ENCODE measurements at regions not wholly inside any gene's neighbourhood (a gene's known extent, or its start where the extent isn't known, plus 50 kb on each side); places are given as distances from the start of the nearest gene placed in this dataset.
"Not testable (repeated sequence)": the region's sequence is repeated elsewhere in the genome, so short reads cannot be mapped to it uniquely, and the experiment has no call there.

- no peaks in the 10 kb centered on the region for H3K27me3 ChIP-seq (ENCODE audit: control insufficient read depth in 2 of 2, insufficient read depth in 1 of 2, low read length in 1 of 2)
- 92% methylated on average over 3 of the region's 3 CpGs for WGBS
- H3K4me3 ChIP-seq (ENCODE audit: low read length in 2 of 2): no peak overlapping the region
- H3K4me1 ChIP-seq (ENCODE audit: control insufficient read depth in 2 of 2, insufficient read depth in 2 of 2, low read length in 2 of 2): no peaks in the 10 kb centered on the region
- no peaks in the 10 kb centered on the region for H3K9me3 ChIP-seq (ENCODE audit: control insufficient read depth in 2 of 2, insufficient read depth in 1 of 2, low read length in 1 of 2)
- no peak for DNase-seq (ENCODE audit: low read depth in 6 of 9, low spot score in 9 of 9)
- no peak overlapping the region for H3K27ac ChIP-seq (ENCODE audit: low read depth in 1 of 2, low read length in 1 of 2)
- no peaks in the 10 kb centered on the region for H3K36me3 ChIP-seq (ENCODE audit: control insufficient read depth in 2 of 2, insufficient read depth in 2 of 2, low read length in 1 of 2)
Observed at GRCh38 chr13:59016250-59016649, 1147.5 kb downstream of the DIAPH3 start.

DNA sequence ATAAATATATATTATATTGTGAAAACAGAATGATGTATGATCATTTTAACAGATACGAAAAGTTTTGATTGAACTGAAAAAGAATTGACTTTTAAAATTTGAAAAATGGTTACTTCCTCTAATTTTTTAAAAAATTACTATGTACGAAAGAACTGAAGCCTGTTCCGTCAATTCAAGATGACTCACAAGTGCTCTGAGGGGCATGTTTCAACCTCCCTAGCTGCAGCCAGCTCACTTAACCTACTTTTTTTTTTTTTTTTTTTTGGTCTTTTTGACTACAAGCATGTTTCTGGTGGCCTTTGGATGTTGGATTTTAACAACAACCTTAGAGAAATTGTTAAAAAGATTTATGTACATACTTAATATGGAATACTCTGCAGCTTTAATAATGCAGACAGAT lies 1139.3 kb downstream of the DIAPH3 start:
- H3K36me3 ChIP-seq (ENCODE audit: control insufficient read depth in 2 of 2, insufficient read depth in 2 of 2, low read length in 1 of 2): no peaks in the 10 kb centered on the region
- WGBS: 94% methylated on average over 3 of the region's 3 CpGs
- DNase-seq (ENCODE audit: low read depth in 6 of 9, low spot score in 9 of 9): no peak
- H3K27ac ChIP-seq (ENCODE audit: low read depth in 1 of 2, low read length in 1 of 2): no peak overlapping the region
- no peaks in the 10 kb centered on the region for H3K27me3 ChIP-seq (ENCODE audit: control insufficient read depth in 2 of 2, insufficient read depth in 1 of 2, low read length in 1 of 2)
- no peaks in the 10 kb centered on the region for H3K9me3 ChIP-seq (ENCODE audit: control insufficient read depth in 2 of 2, insufficient read depth in 1 of 2, low read length in 1 of 2)
- H3K4me3 ChIP-seq (ENCODE audit: low read length in 2 of 2): no peak overlapping the region
- H3K4me1 ChIP-seq (ENCODE audit: control insufficient read depth in 2 of 2, insufficient read depth in 2 of 2, low read length in 2 of 2): no peaks in the 10 kb centered on the region

GRCh38 chr13:59034198-59034597 lies 1129.5 kb downstream of the DIAPH3 start:
- no peak for DNase-seq (ENCODE audit: low read depth in 6 of 9, low spot score in 9 of 9)
- no peaks in the 10 kb centered on the region for H3K36me3 ChIP-seq (ENCODE audit: control insufficient read depth in 2 of 2, insufficient read depth in 2 of 2, low read length in 1 of 2)
- WGBS: 96% methylated on average over 2 of the region's 2 CpGs

DNA sequence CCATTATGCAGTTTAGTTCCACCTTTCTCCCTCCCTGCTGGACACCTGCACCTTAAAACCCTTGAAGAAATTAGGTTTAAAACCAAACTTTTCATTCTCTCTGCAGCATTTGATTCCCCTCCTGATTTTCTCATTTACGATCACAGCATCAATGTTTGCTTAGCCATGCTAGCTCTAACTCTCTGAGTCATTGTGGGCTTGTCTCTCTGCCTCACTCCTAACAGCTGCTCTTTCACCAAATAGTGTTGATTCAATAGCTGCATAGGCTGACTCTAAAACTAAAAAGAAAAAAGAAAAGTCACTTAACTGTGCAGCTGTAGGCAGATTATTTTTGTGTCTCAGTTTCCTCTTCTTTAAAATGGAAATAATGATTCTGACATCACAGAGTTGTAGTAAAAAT lies 1124.9 kb downstream of the DIAPH3 start:
- no peaks in the 10 kb centered on the region for H3K36me3 ChIP-seq (ENCODE audit: control insufficient read depth in 2 of 2, insufficient read depth in 2 of 2, low read length in 1 of 2)
- no peak overlapping the region for H3K4me3 ChIP-seq (ENCODE audit: low read length in 2 of 2)
- H3K9me3 ChIP-seq (ENCODE audit: control insufficient read depth in 2 of 2, insufficient read depth in 1 of 2, low read length in 1 of 2): no peaks in the 10 kb centered on the region
- no peak for DNase-seq (ENCODE audit: low read depth in 6 of 9, low spot score in 9 of 9)
- WGBS: 95% methylated on average over 1 of the region's 1 CpG
- H3K27ac ChIP-seq (ENCODE audit: low read depth in 1 of 2, low read length in 1 of 2): no peak overlapping the region
- no peaks in the 10 kb centered on the region for H3K27me3 ChIP-seq (ENCODE audit: control insufficient read depth in 2 of 2, insufficient read depth in 1 of 2, low read length in 1 of 2)
- no peaks in the 10 kb centered on the region for H3K4me1 ChIP-seq (ENCODE audit: control insufficient read depth in 2 of 2, insufficient read depth in 2 of 2, low read length in 2 of 2)

More at GRCh38 chr13:59034198-59034597, 1129.5 kb downstream of the DIAPH3 start:
- H3K27ac ChIP-seq (ENCODE audit: low read depth in 1 of 2, low read length in 1 of 2): no peak overlapping the region
- H3K9me3 ChIP-seq (ENCODE audit: control insufficient read depth in 2 of 2, insufficient read depth in 1 of 2, low read length in 1 of 2): no peaks in the 10 kb centered on the region
- no peaks in the 10 kb centered on the region for H3K27me3 ChIP-seq (ENCODE audit: control insufficient read depth in 2 of 2, insufficient read depth in 1 of 2, low read length in 1 of 2)
- H3K4me3 ChIP-seq (ENCODE audit: low read length in 2 of 2): no peak overlapping the region
- H3K4me1 ChIP-seq (ENCODE audit: control insufficient read depth in 2 of 2, insufficient read depth in 2 of 2, low read length in 2 of 2): no peaks in the 10 kb centered on the region

DNA sequence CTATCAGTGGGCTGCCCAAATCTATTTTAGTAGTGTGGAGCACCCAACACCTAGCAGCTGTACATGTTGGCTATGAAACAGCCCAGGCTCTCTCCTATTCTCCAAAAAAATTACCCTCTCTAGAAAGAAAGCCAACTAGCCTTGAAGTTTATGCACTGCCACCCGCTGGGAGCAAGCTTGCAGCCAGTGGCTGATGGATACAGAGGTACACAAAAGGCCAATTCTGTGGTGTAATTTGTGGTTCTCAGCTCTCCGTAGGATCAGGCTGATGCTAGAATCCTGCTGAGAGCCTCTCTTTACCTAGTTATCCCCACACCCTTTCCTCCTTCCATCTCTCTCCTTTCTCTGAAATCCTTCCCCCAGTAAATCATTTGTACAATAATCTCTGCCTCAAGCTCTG lies 1120.7 kb downstream of the DIAPH3 start:
- no peak overlapping the region for H3K27ac ChIP-seq (ENCODE audit: low read depth in 1 of 2, low read length in 1 of 2)
- H3K4me3 ChIP-seq (ENCODE audit: low read length in 2 of 2): no peak overlapping the region
- no peaks in the 10 kb centered on the region for H3K4me1 ChIP-seq (ENCODE audit: control insufficient read depth in 2 of 2, insufficient read depth in 2 of 2, low read length in 2 of 2)
- no peaks in the 10 kb centered on the region for H3K9me3 ChIP-seq (ENCODE audit: control insufficient read depth in 2 of 2, insufficient read depth in 1 of 2, low read length in 1 of 2)
- WGBS: 90% methylated on average over 2 of the region's 2 CpGs
- no peaks in the 10 kb centered on the region for H3K36me3 ChIP-seq (ENCODE audit: control insufficient read depth in 2 of 2, insufficient read depth in 2 of 2, low read length in 1 of 2)
- no peaks in the 10 kb centered on the region for H3K27me3 ChIP-seq (ENCODE audit: control insufficient read depth in 2 of 2, insufficient read depth in 1 of 2, low read length in 1 of 2)
- DNase-seq (ENCODE audit: low read depth in 6 of 9, low spot score in 9 of 9): no peak

DNA sequence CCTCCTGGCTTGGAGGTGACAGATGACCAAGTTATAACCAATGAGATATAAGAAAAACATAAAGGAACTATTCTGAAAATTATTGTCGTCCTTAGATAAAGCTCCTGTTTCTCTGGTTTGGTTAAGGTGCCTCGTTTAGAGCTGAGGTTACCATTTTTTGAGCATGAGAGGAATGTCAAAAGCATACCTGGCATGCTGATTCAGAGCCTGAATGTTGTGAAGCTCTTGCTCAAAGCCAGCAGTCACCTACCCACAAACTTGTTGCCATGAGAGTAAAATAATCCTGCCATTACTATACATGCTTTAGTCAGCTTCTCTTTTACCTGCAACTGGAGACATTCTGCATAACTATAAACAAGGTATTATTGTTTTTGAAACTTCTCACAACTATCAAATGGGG lies 1116.2 kb downstream of the DIAPH3 start:
- Histone ChIP-seq H3K27ac (ENCODE audit: low read depth in 1 of 2, low read length in 1 of 2) (no peak overlapping the region), H3K4me1 (ENCODE audit: control insufficient read depth in 2 of 2, insufficient read depth in 2 of 2, low read length in 2 of 2) (no peaks in the 10 kb centered on the region), H3K27me3 (ENCODE audit: control insufficient read depth in 2 of 2, insufficient read depth in 1 of 2, low read length in 1 of 2) (no peaks in the 10 kb centered on the region), H3K4me3 (ENCODE audit: low read length in 2 of 2) (no peak overlapping the region), H3K9me3 (ENCODE audit: control insufficient read depth in 2 of 2, insufficient read depth in 1 of 2, low read length in 1 of 2) (no peaks in the 10 kb centered on the region), H3K36me3 (ENCODE audit: control insufficient read depth in 2 of 2, insufficient read depth in 2 of 2, low read length in 1 of 2) (no peaks in the 10 kb centered on the region)
- WGBS: 81% methylated on average over 2 of the region's 2 CpGs
- no peak for DNase-seq (ENCODE audit: low read depth in 6 of 9, low spot score in 9 of 9)

- Histone ChIP-seq H3K36me3 (ENCODE audit: control insufficient read depth in 2 of 2, insufficient read depth in 2 of 2, low read length in 1 of 2) (no peaks in the 10 kb centered on the region), H3K4me1 (ENCODE audit: control insufficient read depth in 2 of 2, insufficient read depth in 2 of 2, low read length in 2 of 2) (no peaks in the 10 kb centered on the region), H3K9me3 (ENCODE audit: control insufficient read depth in 2 of 2, insufficient read depth in 1 of 2, low read length in 1 of 2) (no peaks in the 10 kb centered on the region), H3K4me3 (ENCODE audit: low read length in 2 of 2) (no peak overlapping the region), H3K27ac (ENCODE audit: low read depth in 1 of 2, low read length in 1 of 2) (no peak overlapping the region), H3K27me3 (ENCODE audit: control insufficient read depth in 2 of 2, insufficient read depth in 1 of 2, low read length in 1 of 2) (no peaks in the 10 kb centered on the region)
- DNase-seq (ENCODE audit: low read depth in 6 of 9, low spot score in 9 of 9): no peak
- 95% methylated on average over 1 of the region's 1 CpG for WGBS
Observed at GRCh38 chr13:59061621-59062020, 1102.1 kb downstream of the DIAPH3 start.

DNA sequence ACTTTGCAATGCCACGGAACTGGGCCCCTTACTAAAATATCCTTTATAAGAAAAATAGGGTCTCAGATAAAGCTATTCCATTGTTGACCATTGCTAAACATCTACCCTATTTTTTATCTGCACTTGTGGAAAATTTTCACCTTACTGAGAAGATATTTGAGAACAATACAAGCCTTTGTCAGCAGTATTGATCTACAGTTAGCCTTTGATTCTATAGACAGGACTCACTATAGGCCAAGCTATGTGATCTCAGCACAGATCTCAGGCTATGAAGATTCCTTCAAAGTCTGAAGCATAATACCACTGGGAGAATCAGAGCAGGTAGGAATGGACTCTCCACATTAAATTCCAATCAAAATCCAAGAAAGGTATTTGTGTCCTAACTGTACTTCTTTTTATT lies 1099.7 kb downstream of the DIAPH3 start:
- Histone ChIP-seq H3K4me1 (ENCODE audit: control insufficient read depth in 2 of 2, insufficient read depth in 2 of 2, low read length in 2 of 2) (no peaks in the 10 kb centered on the region), H3K36me3 (ENCODE audit: control insufficient read depth in 2 of 2, insufficient read depth in 2 of 2, low read length in 1 of 2) (no peaks in the 10 kb centered on the region), H3K27ac (ENCODE audit: low read depth in 1 of 2, low read length in 1 of 2) (no peak overlapping the region), H3K9me3 (ENCODE audit: control insufficient read depth in 2 of 2, insufficient read depth in 1 of 2, low read length in 1 of 2) (no peaks in the 10 kb centered on the region), H3K27me3 (ENCODE audit: control insufficient read depth in 2 of 2, insufficient read depth in 1 of 2, low read length in 1 of 2) (no peaks in the 10 kb centered on the region), H3K4me3 (ENCODE audit: low read length in 2 of 2) (no peak overlapping the region)
- 95% methylated on average over 1 of the region's 1 CpG for WGBS
- no peak for DNase-seq (ENCODE audit: low read depth in 6 of 9, low spot score in 9 of 9)

DNA sequence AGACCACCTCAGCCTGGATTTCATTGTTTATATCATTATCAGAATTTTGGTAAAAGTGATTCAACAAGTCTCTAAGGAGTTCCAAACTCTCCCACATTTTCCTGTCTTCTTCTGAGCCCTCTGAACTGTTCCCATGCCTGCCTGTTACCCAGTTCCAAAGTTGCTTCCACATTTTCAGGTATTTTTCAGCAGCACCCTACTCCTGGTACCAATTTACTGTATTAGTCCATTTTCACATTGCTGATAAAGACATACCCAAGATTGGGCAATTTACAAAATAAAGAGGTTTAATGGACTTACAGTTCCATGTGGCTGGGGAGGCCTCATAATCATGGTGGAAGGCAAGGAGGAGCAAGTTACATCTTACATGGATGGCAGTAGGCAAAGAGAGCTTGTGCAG lies 1087.3 kb downstream of the DIAPH3 start:
- not testable (repeated sequence) for H3K36me3 ChIP-seq (ENCODE audit: control insufficient read depth in 2 of 2, insufficient read depth in 2 of 2, low read length in 1 of 2); H3K27ac ChIP-seq (ENCODE audit: low read depth in 1 of 2, low read length in 1 of 2); H3K4me1 ChIP-seq (ENCODE audit: control insufficient read depth in 2 of 2, insufficient read depth in 2 of 2, low read length in 2 of 2); H3K4me3 ChIP-seq (ENCODE audit: low read length in 2 of 2); H3K9me3 ChIP-seq (ENCODE audit: control insufficient read depth in 2 of 2, insufficient read depth in 1 of 2, low read length in 1 of 2); H3K27me3 ChIP-seq (ENCODE audit: control insufficient read depth in 2 of 2, insufficient read depth in 1 of 2, low read length in 1 of 2); DNase-seq (ENCODE audit: low read depth in 6 of 9, low spot score in 9 of 9)

DNA sequence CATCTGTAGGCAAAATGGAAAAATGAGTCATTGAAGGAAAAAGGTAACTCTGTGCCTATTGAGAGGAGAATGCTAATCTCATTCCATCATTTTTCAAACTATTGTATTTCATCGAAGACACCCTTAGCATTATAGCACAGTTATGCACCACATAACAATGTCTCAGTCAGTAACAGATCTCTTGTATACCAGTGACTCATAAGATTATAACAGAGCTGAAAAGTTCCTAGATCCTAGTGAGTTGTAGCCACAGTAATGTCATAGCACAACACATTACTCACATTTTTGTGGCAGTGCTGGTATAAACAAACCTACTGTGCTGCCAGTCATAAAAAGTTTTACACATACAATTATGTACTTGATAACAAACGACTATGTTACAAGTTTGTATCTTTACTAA lies 1077.6 kb downstream of the DIAPH3 start:
- no peaks in the 10 kb centered on the region for H3K4me1 ChIP-seq (ENCODE audit: control insufficient read depth in 2 of 2, insufficient read depth in 2 of 2, low read length in 2 of 2)
- WGBS: 81% methylated on average over 2 of the region's 2 CpGs

More for the DNA sequence above, 1077.6 kb downstream of the DIAPH3 start:
- no peak overlapping the region for H3K27ac ChIP-seq (ENCODE audit: low read depth in 1 of 2, low read length in 1 of 2)
- no peaks in the 10 kb centered on the region for H3K27me3 ChIP-seq (ENCODE audit: control insufficient read depth in 2 of 2, insufficient read depth in 1 of 2, low read length in 1 of 2)
- no peaks in the 10 kb centered on the region for H3K36me3 ChIP-seq (ENCODE audit: control insufficient read depth in 2 of 2, insufficient read depth in 2 of 2, low read length in 1 of 2)
- DNase-seq (ENCODE audit: low read depth in 6 of 9, low spot score in 9 of 9): no peak
- H3K9me3 ChIP-seq (ENCODE audit: control insufficient read depth in 2 of 2, insufficient read depth in 1 of 2, low read length in 1 of 2): no peaks in the 10 kb centered on the region
- H3K4me3 ChIP-seq (ENCODE audit: low read length in 2 of 2): no peak overlapping the region

Data from thymus (tissue), 11 donors.